ENCODE measurements at regions not wholly inside any gene's neighbourhood (a gene's known extent, or its start where the extent isn't known, plus 50 kb on each side); places are given as distances from the start of the nearest gene placed in this dataset.

DNA sequence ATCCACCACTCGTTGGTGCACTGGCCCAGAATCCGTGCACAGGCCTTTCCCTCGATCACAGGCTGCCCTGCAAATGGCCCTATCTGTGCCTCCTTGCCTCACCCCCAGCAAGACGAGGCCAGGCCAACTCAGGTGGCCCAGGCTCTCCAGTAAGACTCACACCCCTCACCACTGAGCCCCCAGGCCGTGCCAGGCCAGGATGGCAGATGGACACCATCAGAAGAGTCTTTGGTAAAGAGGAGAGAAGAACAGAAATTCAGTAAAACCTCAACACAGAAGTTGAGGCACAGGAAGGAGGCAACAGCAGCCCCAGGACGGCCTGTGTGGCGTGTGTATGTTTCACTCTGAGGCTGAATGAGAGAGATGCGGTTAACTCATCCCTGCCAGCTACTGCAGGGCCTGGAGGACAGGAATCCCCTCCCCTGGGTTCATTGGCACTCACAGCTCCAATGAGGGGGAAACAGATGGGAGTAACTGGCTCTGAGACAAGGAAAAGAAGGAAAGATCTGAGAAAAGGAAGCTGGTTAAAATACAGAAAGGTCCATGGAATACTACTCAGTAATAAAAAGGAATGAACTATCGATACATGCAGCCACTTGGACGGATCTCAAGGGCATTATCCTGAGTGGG is 54.1 kb upstream of the WNT11 start:
- TF ChIP-seq, protein P1, sequence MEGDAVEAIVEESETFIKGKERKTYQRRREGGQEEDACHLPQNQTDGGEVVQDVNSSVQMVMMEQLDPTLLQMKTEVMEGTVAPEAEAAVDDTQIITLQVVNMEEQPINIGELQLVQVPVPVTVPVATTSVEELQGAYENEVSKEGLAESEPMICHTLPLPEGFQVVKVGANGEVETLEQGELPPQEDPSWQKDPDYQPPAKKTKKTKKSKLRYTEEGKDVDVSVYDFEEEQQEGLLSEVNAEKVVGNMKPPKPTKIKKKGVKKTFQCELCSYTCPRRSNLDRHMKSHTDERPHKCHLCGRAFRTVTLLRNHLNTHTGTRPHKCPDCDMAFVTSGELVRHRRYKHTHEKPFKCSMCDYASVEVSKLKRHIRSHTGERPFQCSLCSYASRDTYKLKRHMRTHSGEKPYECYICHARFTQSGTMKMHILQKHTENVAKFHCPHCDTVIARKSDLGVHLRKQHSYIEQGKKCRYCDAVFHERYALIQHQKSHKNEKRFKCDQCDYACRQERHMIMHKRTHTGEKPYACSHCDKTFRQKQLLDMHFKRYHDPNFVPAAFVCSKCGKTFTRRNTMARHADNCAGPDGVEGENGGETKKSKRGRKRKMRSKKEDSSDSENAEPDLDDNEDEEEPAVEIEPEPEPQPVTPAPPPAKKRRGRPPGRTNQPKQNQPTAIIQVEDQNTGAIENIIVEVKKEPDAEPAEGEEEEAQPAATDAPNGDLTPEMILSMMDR (IDR thresholded peaks at IDR 0.05 in 2 of 3, conservative IDR thresholded peaks at IDR 0.05 in 1 of 3; ENCODE audit: control insufficient read depth in 2 of 3, extremely low read depth in 1 of 3, insufficient read depth in 1 of 3, low read depth in 3 of 3, low read length in 3 of 3) = no peak
- TF ChIP-seq EZH2 (IDR thresholded peaks at IDR 0.05; ENCODE audit: borderline replicate concordance, control insufficient read depth, low read depth, low read length) = no peak
- TF ChIP-seq ATF7 (IDR thresholded peaks at IDR 0.05; ENCODE audit: low read depth) = no peak
